ENCODE measurements at regions not wholly inside any gene's neighbourhood (a gene's known extent, or its start where the extent isn't known, plus 50 kb on each side); places are given as distances from the start of the nearest gene placed in this dataset.

- peak; percentile 7 for TF ChIP-seq CTCF (IDR thresholded peaks at IDR 0.05; ENCODE audit: insufficient read depth, low read length)
- TF ChIP-seq, protein P1, sequence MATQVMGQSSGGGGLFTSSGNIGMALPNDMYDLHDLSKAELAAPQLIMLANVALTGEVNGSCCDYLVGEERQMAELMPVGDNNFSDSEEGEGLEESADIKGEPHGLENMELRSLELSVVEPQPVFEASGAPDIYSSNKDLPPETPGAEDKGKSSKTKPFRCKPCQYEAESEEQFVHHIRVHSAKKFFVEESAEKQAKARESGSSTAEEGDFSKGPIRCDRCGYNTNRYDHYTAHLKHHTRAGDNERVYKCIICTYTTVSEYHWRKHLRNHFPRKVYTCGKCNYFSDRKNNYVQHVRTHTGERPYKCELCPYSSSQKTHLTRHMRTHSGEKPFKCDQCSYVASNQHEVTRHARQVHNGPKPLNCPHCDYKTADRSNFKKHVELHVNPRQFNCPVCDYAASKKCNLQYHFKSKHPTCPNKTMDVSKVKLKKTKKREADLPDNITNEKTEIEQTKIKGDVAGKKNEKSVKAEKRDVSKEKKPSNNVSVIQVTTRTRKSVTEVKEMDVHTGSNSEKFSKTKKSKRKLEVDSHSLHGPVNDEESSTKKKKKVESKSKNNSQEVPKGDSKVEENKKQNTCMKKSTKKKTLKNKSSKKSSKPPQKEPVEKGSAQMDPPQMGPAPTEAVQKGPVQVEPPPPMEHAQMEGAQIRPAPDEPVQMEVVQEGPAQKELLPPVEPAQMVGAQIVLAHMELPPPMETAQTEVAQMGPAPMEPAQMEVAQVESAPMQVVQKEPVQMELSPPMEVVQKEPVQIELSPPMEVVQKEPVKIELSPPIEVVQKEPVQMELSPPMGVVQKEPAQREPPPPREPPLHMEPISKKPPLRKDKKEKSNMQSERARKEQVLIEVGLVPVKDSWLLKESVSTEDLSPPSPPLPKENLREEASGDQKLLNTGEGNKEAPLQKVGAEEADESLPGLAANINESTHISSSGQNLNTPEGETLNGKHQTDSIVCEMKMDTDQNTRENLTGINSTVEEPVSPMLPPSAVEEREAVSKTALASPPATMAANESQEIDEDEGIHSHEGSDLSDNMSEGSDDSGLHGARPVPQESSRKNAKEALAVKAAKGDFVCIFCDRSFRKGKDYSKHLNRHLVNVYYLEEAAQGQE (IDR thresholded peaks at IDR 0.05; ENCODE audit: insufficient replicate concordance, low read depth), result no peak
- TF ChIP-seq GABPA (IDR thresholded peaks at IDR 0.05; ENCODE audit: low read depth), result no peak
- TF ChIP-seq POLR2AphosphoS5 (IDR thresholded peaks at IDR 0.05; ENCODE audit: low read depth), result no peak
These were observed 59.2 kb upstream of the TSPAN8 start for GRCh38 chr12:71216725-71217579.
